GM19324 (cell line): ENCODE measurements at regions not wholly inside any gene's neighbourhood (a gene's known extent, or its start where the extent isn't known, plus 50 kb on each side); places are given as distances from the start of the nearest gene placed in this dataset.

Experiments
- ATAC-seq: cut with Tn5 transposase; IDR thresholded peaks from one replicate; pipeline ENCODE4 v1.9.1; 2021; ENCODE audit warnings: mild to moderate bottlenecking, moderate library complexity; ENCODE audit not compliant: unreplicated experiment, low FRiP score

GRCh38 chr1:8171751-8172464 lies 145.8 kb upstream of the ERRFI1 start:
- ATAC-seq, result no peak

- no peak for ATAC-seq
Measured at GRCh38 chr1:8170059-8170835, 144.1 kb upstream of the ERRFI1 start.

- no peak for ATAC-seq
Measured at GRCh38 chr1:8169364-8170058, 143.4 kb upstream of the ERRFI1 start.

- ATAC-seq, result no peak
Measured at GRCh38 chr1:8167936-8168335, 141.8 kb upstream of the ERRFI1 start.

GRCh38 chr1:8166406-8166805 lies 140.3 kb upstream of the ERRFI1 start:
- ATAC-seq, result no peak

- no peak for ATAC-seq
Measured at GRCh38 chr1:8165595-8166360, 139.7 kb upstream of the ERRFI1 start.

- no peak for ATAC-seq
Measured at GRCh38 chr1:8164670-8165069, 138.6 kb upstream of the ERRFI1 start.

GRCh38 chr1:8163039-8163438 lies 136.9 kb upstream of the ERRFI1 start:
- ATAC-seq, result no peak

- ATAC-seq, result no peak
Measured at GRCh38 chr1:8162168-8162567, 136.1 kb upstream of the ERRFI1 start.

- ATAC-seq, result no peak
Measured at GRCh38 chr1:8161546-8162105, 135.5 kb upstream of the ERRFI1 start.

GRCh38 chr1:8159470-8160024 lies 133.4 kb upstream of the ERRFI1 start:
- ATAC-seq, result no peak

GRCh38 chr1:8158995-8159394 lies 132.9 kb upstream of the ERRFI1 start:
- no peak for ATAC-seq

- no peak for ATAC-seq
Measured at GRCh38 chr1:8157765-8158164, 131.7 kb upstream of the ERRFI1 start.

GRCh38 chr1:8155528-8156186 lies 129.5 kb upstream of the ERRFI1 start:
- ATAC-seq, result no peak

- ATAC-seq, result no peak
Measured at GRCh38 chr1:8154621-8155052, 128.5 kb upstream of the ERRFI1 start.

GRCh38 chr1:8153961-8154360 lies 127.9 kb upstream of the ERRFI1 start:
- ATAC-seq, result no peak

- no peak for ATAC-seq
Measured at GRCh38 chr1:8152731-8153702, 126.9 kb upstream of the ERRFI1 start.

GRCh38 chr1:8151647-8152046 lies 125.5 kb upstream of the ERRFI1 start:
- no peak for ATAC-seq
